GM12878 (cell line): ENCODE measurements at regions not wholly inside any gene's neighbourhood (a gene's known extent, or its start where the extent isn't known, plus 50 kb on each side); places are given as distances from the start of the nearest gene placed in this dataset.

Experiments
- ATAC-seq: fragments of 200-7000 bp; cut with Tn5 transposase; 3 replicates; pipeline ENCODE4 v1.9.1; 2020; ENCODE audit warnings: mild to moderate bottlenecking, moderate library complexity
- BruUV-seq: library from RNA; stranded (reverse); fragments of 400-500 nt; replicated peaks from 2 replicates; lab custom pipeline; 2021; lab: Mats Ljungman, UMichigan
- CTCF ChIA-PET: fragments of 300-600 bp; sonication (Branson Sonifier 250); formaldehyde crosslinking; extraction: SDS; loops from one replicate; lab custom pipeline; 2021; ENCODE audit warnings: inconsistent platforms; lab: Yijun Ruan, JAX
- POLR2A ChIA-PET: fragments of 350-600 bp; formaldehyde crosslinking; extraction: SDS; loops from one replicate; lab custom pipeline; 2021; ENCODE audit warnings: inconsistent platforms; lab: Charles Lee
- RAD21 ChIA-PET: fragments of 300-600 bp; sonication (Branson Sonifier 250); formaldehyde crosslinking; loops from one replicate; lab custom pipeline; 2023; ENCODE audit warnings: antibody characterized with exemption; ENCODE audit not compliant: unreplicated experiment; lab: Charles Lee
- SMC1A ChIA-PET: fragments of 300-600 bp; sonication (Branson Sonifier 250); formaldehyde crosslinking; loops from one replicate; lab custom pipeline; 2023; ENCODE audit not compliant: unreplicated experiment, uncharacterized antibody; lab: Charles Lee
- DNase-seq: peaks from one replicate; pipeline ENCODE4 v3.0.0-alpha.2; 2011; ENCODE audit warnings: low read depth, low spot score
- FAIRE-seq: peaks from 3 replicates; lab custom pipeline; 2011; peaks lifted over from hg19 to GRCh38; lab: Jason Lieb, UNC
- H2AFZ ChIP-seq: 2 replicates; pipeline ENCODE4 v1.6.0; 2011; ENCODE audit warnings: low read depth, low read length, control low read depth; ENCODE audit not compliant: control insufficient read depth
- H3K27ac ChIP-seq: 2 replicates; pipeline ENCODE4 v1.5.1; 2011; ENCODE audit warnings: control low read depth; ENCODE audit not compliant: control insufficient read depth, insufficient read depth
- H3K27me3 ChIP-seq, 2 experiments: replicated peaks in 1 of 2; 2 replicates each; pipeline versions ENCODE4 v1.6.0 to v1.6.1; 2011; ENCODE audit warnings: low read length in 1 of 2; ENCODE audit not compliant: control insufficient read depth in 2 of 2, insufficient read depth in 2 of 2
- H3K36me3 ChIP-seq, 2 experiments: 2 replicates each; pipeline ENCODE4 v1.5.1; 2011; ENCODE audit warnings: low read length in 1 of 2; ENCODE audit not compliant: control insufficient read depth in 2 of 2, insufficient read depth in 2 of 2
- H3K4me1 ChIP-seq: 2 replicates; pipeline ENCODE4 v1.6.1; 2011; ENCODE audit warnings: mild to moderate bottlenecking, low read length, moderate library complexity, mixed read lengths; ENCODE audit not compliant: control insufficient read depth, insufficient read depth
- H3K4me2 ChIP-seq: 2 replicates; pipeline ENCODE4 v1.6.0; 2011; ENCODE audit warnings: control low read depth; ENCODE audit not compliant: control insufficient read depth, insufficient read depth
- H3K4me3 ChIP-seq: fragments of 200-600 bp; sonication (generic); 2 replicates; pipeline ENCODE4 v1.5.1; 2016
- H3K79me2 ChIP-seq: 2 replicates; pipeline ENCODE4 v1.6.0; 2011; ENCODE audit warnings: low read length; ENCODE audit not compliant: control insufficient read depth, insufficient read depth
- H3K9ac ChIP-seq: 2 replicates; pipeline ENCODE4 v1.8.0; 2011; ENCODE audit warnings: low read length, control low read depth, mixed read lengths; ENCODE audit not compliant: control insufficient read depth, insufficient read depth
- H3K9me3 ChIP-seq: replicated peaks from 3 replicates; pipeline ENCODE4 v1.5.1; 2011; ENCODE audit warnings: mild to moderate bottlenecking, low read length; ENCODE audit not compliant: control insufficient read depth, insufficient read depth
- H4K20me1 ChIP-seq: 2 replicates; pipeline ENCODE4 v1.6.0; 2011; ENCODE audit not compliant: control insufficient read depth, insufficient read depth
- ATF7 ChIP-seq: fragments of 450-650 bp; IDR thresholded peaks from 2 replicates; pipeline ENCODE4 v1.6.1; 2016; ENCODE audit warnings: low read depth, mild to moderate bottlenecking
- E2F8 ChIP-seq: fragments of 450-650 bp; IDR thresholded peaks from 2 replicates; pipeline ENCODE4 v1.6.1; 2018; ENCODE audit warnings: mild to moderate bottlenecking, low read depth, moderate library complexity; ENCODE audit not compliant: partially characterized antibody
- EZH2 ChIP-seq: IDR thresholded peaks from 2 replicates; pipeline ENCODE4 v1.6.1; 2012; ENCODE audit warnings: low read depth, mild to moderate bottlenecking, control low read depth, inconsistent platforms, low read length, borderline replicate concordance; ENCODE audit not compliant: control insufficient read depth
- HDGF ChIP-seq: fragments of 450-650 bp; IDR thresholded peaks from 2 replicates; pipeline ENCODE4 v1.6.1; 2016; ENCODE audit warnings: antibody characterized with exemption
- MEF2A ChIP-seq: IDR thresholded peaks from 2 replicates; pipeline ENCODE4 v1.6.1; 2011; ENCODE audit warnings: low read depth, mild to moderate bottlenecking, low read length, moderate library complexity; ENCODE audit not compliant: insufficient read depth
- POLR2AphosphoS2 ChIP-seq: IDR thresholded peaks from 2 replicates; pipeline ENCODE4 v1.6.1; 2011; ENCODE audit warnings: low read depth, mild to moderate bottlenecking, low read length, improper control_type of control experiment, moderate library complexity
- RELB ChIP-seq: fragments of 450-650 bp; IDR thresholded peaks from 2 replicates; pipeline ENCODE4 v1.6.1; 2017; ENCODE audit warnings: low read depth, mild to moderate bottlenecking, moderate library complexity
- SMAD1 ChIP-seq: fragments of 450-650 bp; IDR thresholded peaks from 2 replicates; pipeline ENCODE4 v1.6.1; 2018; ENCODE audit warnings: mild to moderate bottlenecking, low read depth; ENCODE audit not compliant: partially characterized antibody
- SP1 ChIP-seq: IDR thresholded peaks from one replicate; pipeline ENCODE4 v1.6.1; 2011; ENCODE audit warnings: low read depth, low read length
- ZBED1 ChIP-seq: IDR thresholded peaks from 2 replicates; pipeline ENCODE4 v1.6.1; 2016; ENCODE audit warnings: borderline replicate concordance
- WGBS: methylation state at CpG from one replicate; pipeline ENCODE4 v1.1.6; 2016; ENCODE audit warnings: low lambda C conversion rate; ENCODE audit not compliant: insufficient replicate concordance, insufficient coverage; ENCODE audit errors: missing lambda C conversion rate; 5-methylcytosine and 5-hydroxymethylcytosine counted together
- in situ Hi-C: fragments of 300-500 bp; cut with MboI; formaldehyde crosslinking; loops from 9 replicates; pipeline ENCODE4 v1.14.3; 2018; ENCODE audit warnings: mixed read lengths
- intact Hi-C: fragments of 100-400 bp; cut with micrococcal nuclease; formaldehyde crosslinking; loops from one replicate; pipeline ENCODE4 v1.14.2; 2022; ENCODE audit not compliant: unreplicated experiment

GRCh38 chr13:76350399-76350798 is 535.8 kb downstream of the KCTD12 start:
- BruUV-seq: no TSS peak
- no peak overlapping the region for H2AFZ ChIP-seq
- H3K36me3 ChIP-seq: no peaks in the 10 kb centered on the region
- WGBS: 0% methylated on average over 1 of the region's 1 CpG
- no peak for DNase-seq
- intact Hi-C loops: no loop called here
- no peaks in the 10 kb centered on the region for H4K20me1 ChIP-seq
- H3K4me1 ChIP-seq: no peaks in the 10 kb centered on the region
- no peak for FAIRE-seq
- H3K4me3 ChIP-seq: no peak overlapping the region
- no peaks in the 10 kb centered on the region for H3K9me3 ChIP-seq
- POLR2A ChIA-PET: no interaction called here
- no peak overlapping the region for H3K9ac ChIP-seq
- CTCF ChIA-PET: no interaction called here
- H3K27ac ChIP-seq: no peak overlapping the region
- H3K4me2 ChIP-seq: no peak overlapping the region
- SMC1A ChIA-PET: no interaction called here
- RAD21 ChIA-PET: no interaction called here
- no peaks in the 10 kb centered on the region for H3K27me3 ChIP-seq
- TF ChIP-seq E2F8 (no peak), POLR2AphosphoS2 (no peak), EZH2 (no peak), ZBED1 (no peak), HDGF (no peak), RELB (no peak), SP1 (no peak), ATF7 (no peak), SMAD1 (no peak), MEF2A (no peak)
- TF ChIP-seq, all 136 proteins: peak for 0
- no peak for ATAC-seq
- no peaks in the 10 kb centered on the region for H3K79me2 ChIP-seq
- in situ Hi-C loops: no loop called here
